ENCODE measurements at regions not wholly inside any gene's neighbourhood (a gene's known extent, or its start where the extent isn't known, plus 50 kb on each side); places are given as distances from the start of the nearest gene placed in this dataset.

DNA sequence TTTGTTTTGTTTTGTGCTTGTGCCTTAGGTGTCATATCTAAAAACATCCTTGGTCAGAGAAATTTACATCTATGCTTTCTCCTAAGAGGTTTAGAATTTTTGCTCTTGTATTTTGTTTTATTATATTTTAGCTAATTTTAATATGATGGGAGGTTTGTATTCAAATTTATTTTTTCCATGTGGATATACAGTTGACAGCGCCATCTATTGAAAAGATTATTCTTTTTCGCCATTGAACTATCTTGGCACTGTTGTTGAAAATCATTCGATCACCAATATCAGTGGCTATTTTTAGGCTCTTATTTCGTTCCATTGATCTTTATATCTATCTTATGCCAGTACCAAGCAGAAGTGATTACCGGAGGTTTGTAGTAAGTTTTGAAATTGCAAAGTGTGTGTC, 510.3 kb downstream of the BRD1 start:
- TF ChIP-seq, protein P1, sequence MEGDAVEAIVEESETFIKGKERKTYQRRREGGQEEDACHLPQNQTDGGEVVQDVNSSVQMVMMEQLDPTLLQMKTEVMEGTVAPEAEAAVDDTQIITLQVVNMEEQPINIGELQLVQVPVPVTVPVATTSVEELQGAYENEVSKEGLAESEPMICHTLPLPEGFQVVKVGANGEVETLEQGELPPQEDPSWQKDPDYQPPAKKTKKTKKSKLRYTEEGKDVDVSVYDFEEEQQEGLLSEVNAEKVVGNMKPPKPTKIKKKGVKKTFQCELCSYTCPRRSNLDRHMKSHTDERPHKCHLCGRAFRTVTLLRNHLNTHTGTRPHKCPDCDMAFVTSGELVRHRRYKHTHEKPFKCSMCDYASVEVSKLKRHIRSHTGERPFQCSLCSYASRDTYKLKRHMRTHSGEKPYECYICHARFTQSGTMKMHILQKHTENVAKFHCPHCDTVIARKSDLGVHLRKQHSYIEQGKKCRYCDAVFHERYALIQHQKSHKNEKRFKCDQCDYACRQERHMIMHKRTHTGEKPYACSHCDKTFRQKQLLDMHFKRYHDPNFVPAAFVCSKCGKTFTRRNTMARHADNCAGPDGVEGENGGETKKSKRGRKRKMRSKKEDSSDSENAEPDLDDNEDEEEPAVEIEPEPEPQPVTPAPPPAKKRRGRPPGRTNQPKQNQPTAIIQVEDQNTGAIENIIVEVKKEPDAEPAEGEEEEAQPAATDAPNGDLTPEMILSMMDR (IDR thresholded peaks at IDR 0.05): peak; percentile 43
- no peak for TF ChIP-seq ZFX (IDR thresholded peaks at IDR 0.05; ENCODE audit: borderline replicate concordance)
